ENCODE measurements at regions not wholly inside any gene's neighbourhood (a gene's known extent, or its start where the extent isn't known, plus 50 kb on each side); places are given as distances from the start of the nearest gene placed in this dataset.

DNA sequence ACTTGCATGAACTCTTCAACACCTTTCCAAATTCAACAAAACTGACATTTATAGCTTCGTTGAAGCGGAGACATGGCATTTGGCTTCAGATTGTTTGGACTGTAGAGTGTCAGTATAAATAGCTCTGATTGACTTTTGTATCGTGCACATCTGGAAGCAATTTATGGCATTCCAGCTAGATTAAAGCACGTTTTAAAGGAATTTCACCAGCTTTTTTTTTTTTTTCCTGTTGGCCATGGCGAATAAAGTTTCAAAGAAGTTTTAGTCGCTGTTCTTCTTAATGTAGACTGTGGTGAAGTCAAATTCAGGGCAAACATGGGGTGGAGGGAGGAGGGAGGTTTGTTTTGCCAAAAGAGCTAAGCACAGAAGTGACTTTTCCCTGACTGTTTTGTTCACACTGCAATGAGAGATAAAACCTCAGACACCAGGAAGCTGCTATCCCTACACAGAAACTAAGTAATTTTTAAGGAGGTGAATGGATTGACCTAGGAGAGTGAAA, 391.0 kb upstream of the RARB start (continued):
- TF ChIP-seq, protein P1, sequence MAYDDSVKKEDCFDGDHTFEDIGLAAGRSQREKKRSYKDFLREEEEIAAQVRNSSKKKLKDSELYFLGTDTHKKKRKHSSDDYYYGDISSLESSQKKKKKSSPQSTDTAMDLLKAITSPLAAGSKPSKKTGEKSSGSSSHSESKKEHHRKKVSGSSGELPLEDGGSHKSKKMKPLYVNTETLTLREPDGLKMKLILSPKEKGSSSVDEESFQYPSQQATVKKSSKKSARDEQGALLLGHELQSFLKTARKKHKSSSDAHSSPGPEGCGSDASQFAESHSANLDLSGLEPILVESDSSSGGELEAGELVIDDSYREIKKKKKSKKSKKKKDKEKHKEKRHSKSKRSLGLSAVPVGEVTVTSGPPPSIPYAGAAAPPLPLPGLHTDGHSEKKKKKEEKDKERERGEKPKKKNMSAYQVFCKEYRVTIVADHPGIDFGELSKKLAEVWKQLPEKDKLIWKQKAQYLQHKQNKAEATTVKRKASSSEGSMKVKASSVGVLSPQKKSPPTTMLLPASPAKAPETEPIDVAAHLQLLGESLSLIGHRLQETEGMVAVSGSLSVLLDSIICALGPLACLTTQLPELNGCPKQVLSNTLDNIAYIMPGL (CRISPR knock-in tag; IDR thresholded peaks at IDR 0.05): no peak
- TF ChIP-seq POLR2AphosphoS5 (IDR thresholded peaks at IDR 0.05; ENCODE audit: control insufficient read depth, insufficient read depth, low read depth, low read length): no peak
- TF ChIP-seq LCOR (CRISPR knock-in tag; IDR thresholded peaks at IDR 0.05): no peak
- TF ChIP-seq HDAC8 (tag; IDR thresholded peaks at IDR 0.05): no peak
- TF ChIP-seq ZBED1 (IDR thresholded peaks at IDR 0.05): no peak
- TF ChIP-seq ZNF586 (CRISPR knock-in tag; conservative IDR thresholded peaks at IDR 0.05): no peak
- TF ChIP-seq, protein P2, sequence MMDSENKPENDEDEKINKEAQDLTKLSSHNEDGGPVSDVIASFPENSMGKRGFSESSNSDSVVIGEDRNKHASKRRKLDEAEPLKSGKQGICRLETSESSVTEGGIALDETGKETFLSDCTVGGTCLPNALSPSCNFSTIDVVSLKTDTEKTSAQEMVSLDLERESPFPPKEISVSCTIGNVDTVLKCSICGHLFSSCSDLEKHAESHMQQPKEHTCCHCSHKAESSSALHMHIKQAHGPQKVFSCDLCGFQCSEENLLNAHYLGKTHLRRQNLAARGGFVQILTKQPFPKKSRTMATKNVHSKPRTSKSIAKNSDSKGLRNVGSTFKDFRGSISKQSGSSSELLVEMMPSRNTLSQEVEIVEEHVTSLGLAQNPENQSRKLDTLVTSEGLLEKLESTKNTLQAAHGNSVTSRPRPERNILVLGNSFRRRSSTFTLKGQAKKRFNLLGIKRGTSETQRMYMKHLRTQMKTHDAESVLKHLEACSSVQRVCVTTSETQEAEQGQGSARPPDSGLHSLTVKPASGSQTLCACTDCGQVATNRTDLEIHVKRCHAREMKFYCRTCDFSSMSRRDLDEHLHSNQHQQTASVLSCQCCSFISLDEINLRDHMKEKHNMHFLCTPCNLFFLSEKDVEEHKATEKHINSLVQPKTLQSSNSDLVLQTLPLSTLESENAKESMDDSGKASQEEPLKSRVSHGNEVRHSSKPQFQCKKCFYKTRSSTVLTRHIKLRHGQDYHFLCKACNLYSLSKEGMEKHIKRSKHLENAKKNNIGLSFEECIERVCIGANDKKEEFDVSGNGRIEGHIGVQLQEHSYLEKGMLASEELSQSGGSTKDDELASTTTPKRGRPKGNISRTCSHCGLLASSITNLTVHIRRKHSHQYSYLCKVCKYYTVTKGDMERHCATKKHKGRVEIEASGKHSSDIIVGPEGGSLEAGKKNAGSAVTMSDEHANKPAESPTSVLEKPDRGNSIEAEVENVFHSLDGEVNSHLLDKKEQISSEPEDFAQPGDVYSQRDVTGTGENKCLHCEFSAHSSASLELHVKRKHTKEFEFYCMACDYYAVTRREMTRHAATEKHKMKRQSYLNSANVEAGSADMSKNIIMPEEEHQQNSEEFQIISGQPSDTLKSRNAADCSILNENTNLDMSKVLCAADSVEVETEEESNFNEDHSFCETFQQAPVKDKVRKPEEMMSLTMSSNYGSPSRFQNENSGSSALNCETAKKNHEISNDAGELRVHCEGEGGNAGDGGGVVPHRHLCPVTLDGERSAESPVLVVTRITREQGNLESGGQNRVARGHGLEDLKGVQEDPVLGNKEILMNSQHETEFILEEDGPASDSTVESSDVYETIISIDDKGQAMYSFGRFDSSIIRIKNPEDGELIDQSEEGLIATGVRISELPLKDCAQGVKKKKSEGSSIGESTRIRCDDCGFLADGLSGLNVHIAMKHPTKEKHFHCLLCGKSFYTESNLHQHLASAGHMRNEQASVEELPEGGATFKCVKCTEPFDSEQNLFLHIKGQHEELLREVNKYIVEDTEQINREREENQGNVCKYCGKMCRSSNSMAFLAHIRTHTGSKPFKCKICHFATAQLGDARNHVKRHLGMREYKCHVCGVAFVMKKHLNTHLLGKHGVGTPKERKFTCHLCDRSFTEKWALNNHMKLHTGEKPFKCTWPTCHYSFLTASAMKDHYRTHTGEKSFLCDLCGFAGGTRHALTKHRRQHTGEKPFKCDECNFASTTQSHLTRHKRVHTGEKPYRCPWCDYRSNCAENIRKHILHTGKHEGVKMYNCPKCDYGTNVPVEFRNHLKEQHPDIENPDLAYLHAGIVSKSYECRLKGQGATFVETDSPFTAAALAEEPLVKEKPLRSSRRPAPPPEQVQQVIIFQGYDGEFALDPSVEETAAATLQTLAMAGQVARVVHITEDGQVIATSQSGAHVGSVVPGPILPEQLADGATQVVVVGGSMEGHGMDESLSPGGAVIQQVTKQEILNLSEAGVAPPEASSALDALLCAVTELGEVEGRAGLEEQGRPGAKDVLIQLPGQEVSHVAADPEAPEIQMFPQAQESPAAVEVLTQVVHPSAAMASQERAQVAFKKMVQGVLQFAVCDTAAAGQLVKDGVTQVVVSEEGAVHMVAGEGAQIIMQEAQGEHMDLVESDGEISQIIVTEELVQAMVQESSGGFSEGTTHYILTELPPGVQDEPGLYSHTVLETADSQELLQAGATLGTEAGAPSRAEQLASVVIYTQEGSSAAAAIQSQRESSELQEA (IDR thresholded peaks at IDR 0.05; ENCODE audit: low read depth): no peak
- TF ChIP-seq TEAD2 (tag; IDR thresholded peaks at IDR 0.05): no peak
- no peak for TF ChIP-seq ZNF589 (CRISPR knock-in tag; IDR thresholded peaks at IDR 0.05; ENCODE audit: low read depth)
- no peak for TF ChIP-seq GTF2A2 (tag; IDR thresholded peaks at IDR 0.05)
- no peak for TF ChIP-seq RAD51 (IDR thresholded peaks at IDR 0.05; ENCODE audit: borderline replicate concordance, low read depth)
- TF ChIP-seq GABPB1 (CRISPR knock-in tag; IDR thresholded peaks at IDR 0.05): no peak
- TF ChIP-seq RUNX1 (IDR thresholded peaks at IDR 0.05; ENCODE audit: low read depth): no peak
- no peak for TF ChIP-seq WHSC1 (IDR thresholded peaks at IDR 0.05; ENCODE audit: low read length)

Measured in K562 (cell line).